ENCODE measurements at regions not wholly inside any gene's neighbourhood (a gene's known extent, or its start where the extent isn't known, plus 50 kb on each side); places are given as distances from the start of the nearest gene placed in this dataset.
"Not testable (repeated sequence)": the region's sequence is repeated elsewhere in the genome, so short reads cannot be mapped to it uniquely, and the experiment has no call there.

DNA sequence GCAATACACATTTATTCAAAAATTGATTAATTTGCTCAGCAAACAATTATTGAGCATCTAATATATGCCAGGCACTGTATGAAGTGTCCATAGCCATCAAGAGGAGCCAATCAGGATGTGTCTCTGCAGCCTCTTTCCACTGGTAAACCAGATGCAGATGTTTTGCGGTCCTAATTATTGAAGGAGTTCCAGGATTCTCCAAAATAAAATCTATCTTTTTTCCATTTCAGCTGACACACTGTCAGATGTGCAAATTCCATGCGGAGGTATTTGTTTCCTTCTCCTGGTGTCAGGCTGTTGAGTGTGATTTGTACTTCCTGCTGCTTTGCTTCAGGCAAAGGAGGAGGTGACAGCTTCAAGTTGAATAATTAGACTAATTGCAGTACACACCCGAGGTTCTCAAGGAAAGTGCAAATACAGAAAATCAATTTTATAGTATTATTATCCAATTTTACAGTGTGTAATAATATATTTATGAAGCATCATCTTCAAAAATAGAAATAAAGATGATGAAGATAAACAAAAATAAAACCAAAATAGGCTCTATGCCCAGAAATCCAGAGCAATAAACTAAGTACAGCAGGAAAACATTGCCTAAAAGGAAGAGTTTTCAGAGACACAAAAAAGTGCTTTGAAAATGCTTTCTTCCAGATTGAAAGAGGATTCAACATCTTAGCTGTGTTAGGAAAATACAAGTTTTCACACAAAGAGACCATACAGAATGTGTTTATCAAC lies 1352.9 kb upstream of the CHAC2 start:
- H3K9me3 ChIP-seq (ENCODE audit: low read depth): no peaks in the 10 kb centered on the region
- H3K4me3 ChIP-seq: no peak overlapping the region
- no peaks in the 10 kb centered on the region for H4K20me1 ChIP-seq (ENCODE audit: insufficient read depth, poor library complexity, severe bottlenecking)
- DNase-seq (ENCODE audit: low spot score): no peak
- H3K36me3 ChIP-seq (replicated peaks; ENCODE audit: insufficient read depth, low read depth): no peaks in the 10 kb centered on the region
- H3K27me3 ChIP-seq: no peaks in the 10 kb centered on the region
- H3K4me2 ChIP-seq: no peak overlapping the region
- H3K4me1 ChIP-seq (ENCODE audit: insufficient read depth): no peaks in the 10 kb centered on the region
- no peaks in the 10 kb centered on the region for H3K9me2 ChIP-seq (replicated peaks; ENCODE audit: insufficient read depth)
- WGBS (ENCODE audit: low lambda C conversion rate, missing lambda C conversion rate): 53% methylated on average over 3 of the region's 3 CpGs
- no peak overlapping the region for H2AFZ ChIP-seq
- no peaks in the 10 kb centered on the region for H3K79me2 ChIP-seq
- no peak for TF ChIP-seq EZH2 (IDR thresholded peaks at IDR 0.05; ENCODE audit: borderline replicate concordance)
- no peak for TF ChIP-seq EZH2phosphoT487 (IDR thresholded peaks at IDR 0.05; ENCODE audit: low read depth, severe bottlenecking, unreplicated experiment)
- TF ChIP-seq, protein P1, sequence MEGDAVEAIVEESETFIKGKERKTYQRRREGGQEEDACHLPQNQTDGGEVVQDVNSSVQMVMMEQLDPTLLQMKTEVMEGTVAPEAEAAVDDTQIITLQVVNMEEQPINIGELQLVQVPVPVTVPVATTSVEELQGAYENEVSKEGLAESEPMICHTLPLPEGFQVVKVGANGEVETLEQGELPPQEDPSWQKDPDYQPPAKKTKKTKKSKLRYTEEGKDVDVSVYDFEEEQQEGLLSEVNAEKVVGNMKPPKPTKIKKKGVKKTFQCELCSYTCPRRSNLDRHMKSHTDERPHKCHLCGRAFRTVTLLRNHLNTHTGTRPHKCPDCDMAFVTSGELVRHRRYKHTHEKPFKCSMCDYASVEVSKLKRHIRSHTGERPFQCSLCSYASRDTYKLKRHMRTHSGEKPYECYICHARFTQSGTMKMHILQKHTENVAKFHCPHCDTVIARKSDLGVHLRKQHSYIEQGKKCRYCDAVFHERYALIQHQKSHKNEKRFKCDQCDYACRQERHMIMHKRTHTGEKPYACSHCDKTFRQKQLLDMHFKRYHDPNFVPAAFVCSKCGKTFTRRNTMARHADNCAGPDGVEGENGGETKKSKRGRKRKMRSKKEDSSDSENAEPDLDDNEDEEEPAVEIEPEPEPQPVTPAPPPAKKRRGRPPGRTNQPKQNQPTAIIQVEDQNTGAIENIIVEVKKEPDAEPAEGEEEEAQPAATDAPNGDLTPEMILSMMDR (IDR thresholded peaks at IDR 0.05; ENCODE audit: poor library complexity): no peak
- H3K27ac ChIP-seq: no peak overlapping the region

DNA sequence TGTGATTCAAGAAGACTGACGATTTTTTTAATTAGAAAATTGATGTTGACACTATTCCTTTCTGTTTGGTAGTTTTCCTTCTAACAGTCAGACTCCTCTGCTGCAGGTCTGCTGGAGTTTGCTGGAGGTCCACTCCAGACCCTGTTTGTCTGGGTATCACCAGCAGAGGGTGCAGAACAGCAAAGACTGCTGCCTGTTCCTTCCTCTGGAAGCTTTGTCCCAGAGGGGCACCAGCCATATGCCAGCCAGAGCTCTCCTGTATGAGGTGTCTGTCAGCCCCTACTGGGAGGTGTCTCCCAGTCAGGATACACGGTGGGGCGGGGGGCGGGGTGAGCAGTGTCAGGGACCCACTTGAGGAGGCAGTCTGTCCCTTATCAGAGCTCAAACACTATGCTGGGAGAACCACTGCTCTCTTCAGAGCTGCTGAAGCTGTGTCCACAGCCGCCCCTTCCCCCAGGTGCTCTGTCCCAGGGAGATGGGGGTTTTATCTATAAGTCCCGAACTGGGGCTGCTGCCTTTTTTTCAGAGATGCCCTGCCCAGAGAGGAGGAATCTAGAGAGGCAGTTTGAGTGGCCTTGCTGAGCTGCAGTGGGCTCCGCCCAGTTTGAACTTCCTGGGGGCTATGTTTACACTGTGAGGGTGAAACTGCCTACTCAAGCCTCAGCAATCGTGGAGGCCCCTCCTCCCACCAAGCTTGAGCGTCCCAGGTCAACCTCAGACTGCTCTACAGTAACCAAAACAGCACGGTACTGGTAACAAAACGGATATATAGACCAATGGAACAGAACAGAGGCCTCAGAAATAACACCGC lies 1358.1 kb upstream of the CHAC2 start:
- not testable (repeated sequence) for H3K4me1 ChIP-seq (ENCODE audit: insufficient read depth); H3K27ac ChIP-seq; H4K20me1 ChIP-seq (ENCODE audit: insufficient read depth, poor library complexity, severe bottlenecking); H3K79me2 ChIP-seq; H3K9me2 ChIP-seq (replicated peaks; ENCODE audit: insufficient read depth); H2AFZ ChIP-seq; H3K9me3 ChIP-seq (ENCODE audit: low read depth); H3K27me3 ChIP-seq; H3K4me3 ChIP-seq; H3K36me3 ChIP-seq (replicated peaks; ENCODE audit: insufficient read depth, low read depth); DNase-seq (ENCODE audit: low spot score); H3K4me2 ChIP-seq
- WGBS (ENCODE audit: low lambda C conversion rate, missing lambda C conversion rate): 81% methylated on average over 11 of the region's 12 CpGs

DNA sequence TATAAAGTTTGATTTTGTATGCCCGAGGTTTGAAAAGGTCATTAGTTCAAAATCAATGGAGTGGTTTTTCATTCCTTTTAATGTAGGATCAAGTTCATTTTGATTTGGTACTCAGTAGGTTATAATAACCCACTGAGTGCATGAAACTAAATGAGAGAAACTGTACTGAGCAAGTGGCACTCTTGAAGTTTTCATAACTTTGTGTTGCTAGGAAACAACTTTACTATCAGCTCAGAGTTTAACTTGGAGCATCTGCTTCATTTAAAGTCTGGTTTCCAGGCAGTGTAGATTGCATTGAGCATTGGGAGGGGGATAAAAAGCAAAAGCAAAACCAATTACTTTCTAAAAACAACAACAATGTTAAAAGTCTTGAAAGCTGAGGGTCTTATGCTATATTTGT lies 1361.6 kb upstream of the CHAC2 start:
- Histone ChIP-seq H3K27me3 (no peaks in the 10 kb centered on the region), H2AFZ (no peak overlapping the region), H3K9me3 (ENCODE audit: low read depth) (no peaks in the 10 kb centered on the region), H3K36me3 (replicated peaks; ENCODE audit: insufficient read depth, low read depth) (no peaks in the 10 kb centered on the region), H3K79me2 (no peaks in the 10 kb centered on the region), H3K4me1 (ENCODE audit: insufficient read depth) (no peaks in the 10 kb centered on the region), H4K20me1 (ENCODE audit: insufficient read depth, poor library complexity, severe bottlenecking) (no peaks in the 10 kb centered on the region), H3K27ac (no peak overlapping the region), H3K9me2 (replicated peaks; ENCODE audit: insufficient read depth) (no peaks in the 10 kb centered on the region), H3K4me2 (no peak overlapping the region), H3K4me3 (no peak overlapping the region)
- 93% methylated on average over 1 of the region's 1 CpG for WGBS (ENCODE audit: low lambda C conversion rate, missing lambda C conversion rate)
- TF ChIP-seq, protein P1 (IDR thresholded peaks at IDR 0.05; ENCODE audit: poor library complexity): no peak
- TF ChIP-seq EZH2phosphoT487 (IDR thresholded peaks at IDR 0.05; ENCODE audit: low read depth, severe bottlenecking, unreplicated experiment) (no peak), EZH2 (IDR thresholded peaks at IDR 0.05; ENCODE audit: borderline replicate concordance) (no peak)
- no peak for DNase-seq (ENCODE audit: low spot score)

DNA sequence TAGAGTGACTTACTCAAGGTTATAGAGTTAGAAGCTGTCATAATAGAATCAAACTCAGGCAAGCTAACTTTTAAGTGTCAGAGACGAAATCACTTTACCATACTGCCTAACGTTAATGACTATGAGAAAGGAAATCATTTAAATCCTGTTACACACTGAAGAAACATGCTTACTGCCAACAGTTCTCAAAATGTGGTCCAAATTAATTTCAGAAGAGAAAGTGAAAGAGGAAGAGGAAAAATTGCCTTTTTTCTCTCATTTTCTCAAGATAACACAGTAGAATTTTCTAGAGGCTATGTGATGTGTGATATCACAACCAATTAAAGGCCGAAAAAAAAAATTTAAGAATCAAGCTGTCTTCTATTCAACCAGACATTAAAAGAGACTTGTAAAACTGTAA lies 1362.7 kb upstream of the CHAC2 start:
- Histone ChIP-seq H3K27ac (no peak overlapping the region), H2AFZ (no peak overlapping the region), H3K79me2 (no peaks in the 10 kb centered on the region), H3K27me3 (no peaks in the 10 kb centered on the region), H3K4me3 (no peak overlapping the region), H3K9me2 (replicated peaks; ENCODE audit: insufficient read depth) (no peaks in the 10 kb centered on the region), H3K4me2 (no peak overlapping the region), H3K9me3 (ENCODE audit: low read depth) (no peaks in the 10 kb centered on the region), H4K20me1 (ENCODE audit: insufficient read depth, poor library complexity, severe bottlenecking) (no peaks in the 10 kb centered on the region), H3K4me1 (ENCODE audit: insufficient read depth) (no peaks in the 10 kb centered on the region), H3K36me3 (replicated peaks; ENCODE audit: insufficient read depth, low read depth) (no peaks in the 10 kb centered on the region)
- no peak for DNase-seq (ENCODE audit: low spot score)
- 82% methylated on average over 3 of the region's 3 CpGs for WGBS (ENCODE audit: low lambda C conversion rate, missing lambda C conversion rate)
- TF ChIP-seq, protein P1 (IDR thresholded peaks at IDR 0.05; ENCODE audit: poor library complexity): no peak
- no peak for TF ChIP-seq EZH2phosphoT487 (IDR thresholded peaks at IDR 0.05; ENCODE audit: low read depth, severe bottlenecking, unreplicated experiment)
- no peak for TF ChIP-seq EZH2 (IDR thresholded peaks at IDR 0.05; ENCODE audit: borderline replicate concordance)
